GM23248 (cell line): ENCODE measurements at regions not wholly inside any gene's neighbourhood (a gene's known extent, or its start where the extent isn't known, plus 50 kb on each side); places are given as distances from the start of the nearest gene placed in this dataset.

Experiments
- DNase-seq: peaks from one replicate; pipeline ENCODE4 v3.0.0-alpha.2; 2015
- H2AFZ ChIP-seq: fragments of 200-600 bp; sonication (generic); 2 replicates; pipeline ENCODE4 v1.6.1; 2016; ENCODE audit warnings: antibody characterized with exemption
- H3F3A ChIP-seq: fragments of 200-600 bp; sonication (generic); 2 replicates; pipeline ENCODE4 v1.6.1; 2016; ENCODE audit warnings: mild to moderate bottlenecking, antibody characterized with exemption, mixed run types; ENCODE audit not compliant: insufficient read depth
- H3K27ac ChIP-seq: fragments of 200-600 bp; sonication (generic); 2 replicates; pipeline ENCODE4 v1.5.1; 2016; ENCODE audit warnings: mild to moderate bottlenecking
- H3K27me3 ChIP-seq: fragments of 200-600 bp; sonication (generic); replicated peaks from 2 replicates; pipeline ENCODE4 v1.6.1; 2016; ENCODE audit warnings: mild to moderate bottlenecking; ENCODE audit not compliant: insufficient read depth
- H3K36me3 ChIP-seq: fragments of 200-600 bp; sonication (generic); 2 replicates; pipeline ENCODE4 v1.6.1; 2016; ENCODE audit warnings: low read depth, mild to moderate bottlenecking
- H3K4me1 ChIP-seq: fragments of 200-600 bp; sonication (generic); 2 replicates; pipeline ENCODE4 v1.6.1; 2016; ENCODE audit warnings: mild to moderate bottlenecking; ENCODE audit not compliant: insufficient read depth
- H3K4me2 ChIP-seq: fragments of 200-600 bp; sonication (generic); one replicate; pipeline ENCODE4 v1.6.1; 2016; ENCODE audit warnings: mild to moderate bottlenecking; ENCODE audit not compliant: unreplicated experiment
- H3K4me3 ChIP-seq: fragments of 200-600 bp; sonication (generic); 2 replicates; pipeline ENCODE4 v1.5.1; 2016; ENCODE audit warnings: mild to moderate bottlenecking
- H3K79me2 ChIP-seq: fragments of 200-600 bp; sonication (generic); 2 replicates; pipeline ENCODE4 v1.6.1; 2016; ENCODE audit warnings: mild to moderate bottlenecking; ENCODE audit not compliant: insufficient read depth
- H3K9ac ChIP-seq: fragments of 200-600 bp; sonication (generic); 2 replicates; pipeline ENCODE4 v1.6.1; 2016; ENCODE audit warnings: mild to moderate bottlenecking
- H3K9me2 ChIP-seq: fragments of 200-600 bp; sonication (generic); 2 replicates; pipeline ENCODE4 v1.6.1; 2016; ENCODE audit warnings: mixed run types, mild to moderate bottlenecking, moderate library complexity; ENCODE audit not compliant: insufficient read depth
- H3K9me3 ChIP-seq: fragments of 200-600 bp; sonication (generic); one replicate; pipeline ENCODE4 v1.6.1; 2017; ENCODE audit warnings: low read depth
- H4K20me1 ChIP-seq: fragments of 200-600 bp; sonication (generic); 2 replicates; pipeline ENCODE4 v1.6.0; 2016; ENCODE audit not compliant: insufficient read depth
- EZH2 ChIP-seq: fragments of 200-600 bp; sonication (generic); IDR thresholded peaks from 2 replicates; pipeline ENCODE4 v1.6.1; 2018; ENCODE audit warnings: antibody characterized with exemption, mild to moderate bottlenecking; ENCODE audit not compliant: insufficient read depth, poor library complexity, severe bottlenecking
- EZH2phosphoT487 ChIP-seq: fragments of 200-600 bp; sonication (generic); IDR thresholded peaks from 2 replicates; pipeline ENCODE4 v1.6.1; 2018; ENCODE audit warnings: antibody characterized with exemption, moderate library complexity, mild to moderate bottlenecking, low read depth; ENCODE audit not compliant: insufficient read depth
- WGBS, 2 experiments: methylation state at CpG; one replicate each; pipeline ENCODE4 v1.1.6; 2015 to 2017; ENCODE audit warnings: low lambda C conversion rate in 2 of 2, low coverage in 1 of 2; ENCODE audit errors: missing lambda C conversion rate in 2 of 2; 5-methylcytosine and 5-hydroxymethylcytosine counted together
- in situ Hi-C: fragments of 300-500 bp; cut with MboI; formaldehyde crosslinking; loops from 2 replicates; pipeline ENCODE4 v1.15.0; 2020

GRCh38 chr2:118301248-118301647 is 213.0 kb downstream of the INSIG2 start:
- H3K27me3 ChIP-seq: no peaks in the 10 kb centered on the region
- H3K9ac ChIP-seq: no peak overlapping the region
- no peak for DNase-seq
- no peaks in the 10 kb centered on the region for H3K9me3 ChIP-seq
- no peak overlapping the region for H3K4me2 ChIP-seq
- in situ Hi-C loops: no loop called here
- no peaks in the 10 kb centered on the region for H4K20me1 ChIP-seq
- H3K79me2 ChIP-seq: no peaks in the 10 kb centered on the region
- TF ChIP-seq EZH2 (no peak), EZH2phosphoT487 (no peak)
- H3K27ac ChIP-seq: no peak overlapping the region
- H3F3A ChIP-seq: peaks cover 6% of the 10 kb centered on the region; the same call in 1 of the 2 replicates
- H3K4me1 ChIP-seq: peaks cover 10% of the 10 kb centered on the region
- no peak overlapping the region for H2AFZ ChIP-seq
- no peaks in the 10 kb centered on the region for H3K36me3 ChIP-seq
- no peak overlapping the region for H3K4me3 ChIP-seq
- no peaks in the 10 kb centered on the region for H3K9me2 ChIP-seq

DNA sequence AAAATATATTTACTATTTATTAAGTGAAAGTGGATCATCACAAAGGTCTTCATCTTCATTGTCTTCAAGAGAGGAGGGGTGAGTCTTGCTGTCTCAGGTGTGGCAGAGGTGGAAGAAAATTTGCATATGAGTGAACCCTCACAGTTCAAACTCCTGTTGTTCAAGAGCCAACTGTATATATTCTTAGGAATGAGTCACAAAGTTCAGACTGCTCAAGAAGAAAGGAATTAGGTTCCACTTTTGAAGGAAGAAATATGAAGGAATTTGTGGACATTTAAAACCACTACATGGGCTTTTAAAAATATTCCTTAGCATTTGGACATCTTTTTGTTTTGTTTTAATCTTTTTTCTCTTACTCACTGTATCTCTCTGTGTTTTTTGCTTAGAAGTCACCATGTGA is 212.6 kb downstream of the INSIG2 start:
- Histone ChIP-seq H4K20me1 (no peaks in the 10 kb centered on the region), H3K4me2 (no peak overlapping the region), H3K27me3 (no peaks in the 10 kb centered on the region), H3F3A (peaks cover 6% of the 10 kb centered on the region; the same call in 1 of the 2 replicates), H3K27ac (no peak overlapping the region), H3K4me3 (no peak overlapping the region), H2AFZ (no peak overlapping the region), H3K4me1 (peaks cover 10% of the 10 kb centered on the region), H3K36me3 (no peaks in the 10 kb centered on the region), H3K9me2 (no peaks in the 10 kb centered on the region), H3K9ac (no peak overlapping the region), H3K9me3 (no peaks in the 10 kb centered on the region), H3K79me2 (no peaks in the 10 kb centered on the region)
- in situ Hi-C loops: no loop called here
- TF ChIP-seq EZH2: no peak
- no peak for TF ChIP-seq EZH2phosphoT487
- peak; percentile 54 for DNase-seq

DNA sequence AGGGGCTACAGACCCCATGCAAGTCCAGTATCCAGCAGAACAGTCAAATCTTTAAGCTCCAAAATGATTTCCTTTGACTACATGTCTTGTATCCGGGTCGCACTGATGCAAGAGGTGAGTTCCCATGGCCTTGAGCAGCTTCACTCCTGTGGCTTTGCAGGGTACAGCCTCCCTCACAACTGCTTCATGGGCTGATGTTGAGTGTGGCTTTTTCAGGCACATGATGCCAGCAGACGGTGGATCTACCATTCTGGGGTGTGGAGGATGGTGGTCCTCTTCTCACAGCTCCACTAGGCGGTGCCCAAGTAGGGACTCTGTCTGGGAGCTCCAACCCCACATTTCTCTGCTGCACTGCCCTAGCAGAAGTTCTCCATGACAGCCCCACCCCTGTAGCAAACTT is 208.4 kb downstream of the INSIG2 start:
- Histone ChIP-seq H3K9me2 (no peaks in the 10 kb centered on the region), H2AFZ (no peak overlapping the region), H3K9me3 (no peaks in the 10 kb centered on the region), H3K9ac (no peak overlapping the region), H4K20me1 (no peaks in the 10 kb centered on the region), H3K27ac (no peak overlapping the region), H3K4me1 (peaks cover 27% of the 10 kb centered on the region), H3K79me2 (no peaks in the 10 kb centered on the region), H3K36me3 (no peaks in the 10 kb centered on the region), H3F3A (peaks cover 12% of the 10 kb centered on the region; the same call in 1 of the 2 replicates), H3K27me3 (no peaks in the 10 kb centered on the region), H3K4me2 (no peak overlapping the region), H3K4me3 (no peak overlapping the region)
- in situ Hi-C loops: no loop called here
- WGBS, 2 experiments: 84 to 93% methylated on average over 4 of the region's 4 CpGs
- DNase-seq: no peak
- TF ChIP-seq EZH2 (no peak), EZH2phosphoT487 (no peak)

DNA sequence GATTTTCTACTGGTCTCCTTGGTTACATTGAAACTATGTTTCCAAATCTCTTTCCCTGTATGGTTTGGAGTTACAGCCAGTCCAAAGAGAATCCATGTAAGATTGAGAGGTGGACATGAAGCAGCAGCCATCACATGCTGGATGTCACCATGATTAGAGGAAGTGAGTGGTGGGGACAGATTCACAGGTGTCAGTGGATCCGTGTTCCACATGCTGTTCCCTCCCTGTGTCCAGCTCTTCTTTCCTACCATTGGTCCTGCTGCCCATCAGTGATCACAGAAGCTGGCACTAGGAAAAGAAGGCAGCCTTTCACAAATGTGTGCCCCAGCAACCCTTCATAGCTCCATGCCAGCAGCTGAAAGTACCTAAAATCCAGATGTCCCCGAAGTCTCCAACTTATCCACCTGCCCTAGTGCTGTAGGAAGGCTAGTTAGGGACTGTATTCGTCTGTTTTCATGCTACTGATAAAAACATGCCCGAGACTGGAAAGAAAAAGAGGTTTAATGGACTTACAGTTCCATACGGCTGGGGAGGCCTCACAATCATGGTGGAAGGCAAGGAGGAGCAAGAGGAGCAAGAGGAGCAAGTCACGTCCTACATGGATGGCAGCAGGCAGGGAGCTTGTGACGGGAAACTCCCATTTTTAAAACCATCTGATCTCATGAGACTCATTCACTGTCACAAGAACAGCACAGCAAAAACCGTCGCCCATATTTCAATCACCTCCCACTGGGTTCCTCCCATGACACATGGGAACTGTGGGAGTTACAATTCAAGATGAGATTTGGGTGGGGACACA is 207.5 kb downstream of the INSIG2 start:
- TF ChIP-seq EZH2phosphoT487 (no peak), EZH2 (no peak)
- DNase-seq: no peak
- H3K9ac ChIP-seq: no peak overlapping the region
- H3K36me3 ChIP-seq: no peaks in the 10 kb centered on the region
- H4K20me1 ChIP-seq: no peaks in the 10 kb centered on the region
- H3K27me3 ChIP-seq: no peaks in the 10 kb centered on the region
- peaks cover 16% of the 10 kb centered on the region; the same call in 1 of the 2 replicates for H3F3A ChIP-seq
- no peaks in the 10 kb centered on the region for H3K9me3 ChIP-seq
- no peak overlapping the region for H3K4me3 ChIP-seq
- WGBS, 2 experiments: 77 to 82% methylated on average over 9 of the region's 9 CpGs
- no peaks in the 10 kb centered on the region for H3K9me2 ChIP-seq
- H3K79me2 ChIP-seq: no peaks in the 10 kb centered on the region
- in situ Hi-C loops: no loop called here
- no peak overlapping the region for H3K4me2 ChIP-seq
- no peak overlapping the region for H2AFZ ChIP-seq
- H3K27ac ChIP-seq: no peak overlapping the region
- peaks cover 29% of the 10 kb centered on the region for H3K4me1 ChIP-seq

DNA sequence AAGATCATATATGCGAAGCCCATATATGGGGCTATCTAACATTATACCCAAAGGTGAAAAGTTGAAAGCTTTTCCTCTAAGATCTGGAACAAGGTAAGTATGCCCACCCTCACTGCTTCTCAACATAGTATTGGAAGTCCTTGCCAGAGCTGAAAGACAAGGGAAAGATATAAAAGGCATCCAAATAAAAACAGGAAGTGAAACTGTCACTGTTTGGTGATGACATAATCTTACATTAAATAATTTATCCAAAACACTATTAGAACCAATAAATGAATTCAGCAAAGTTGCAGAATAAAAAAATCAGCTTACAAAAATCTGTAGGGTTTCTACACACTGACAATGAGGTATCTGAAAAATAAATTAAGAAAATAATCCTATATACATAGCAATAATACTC is 205.8 kb downstream of the INSIG2 start:
- in situ Hi-C loops: no loop called here
- H3K9ac ChIP-seq: no peak overlapping the region
- no peaks in the 10 kb centered on the region for H3K36me3 ChIP-seq
- H3K4me1 ChIP-seq: peaks cover 31% of the 10 kb centered on the region
- H3K9me3 ChIP-seq: no peaks in the 10 kb centered on the region
- H3K27ac ChIP-seq: no peak overlapping the region
- H4K20me1 ChIP-seq: no peaks in the 10 kb centered on the region
- no peak for DNase-seq
- H3K27me3 ChIP-seq: no peaks in the 10 kb centered on the region
- no peak overlapping the region for H2AFZ ChIP-seq
- WGBS, 2 experiments: 95 to 97% methylated on average over 1 of the region's 1 CpG
- no peaks in the 10 kb centered on the region for H3K79me2 ChIP-seq
- no peak overlapping the region for H3K4me3 ChIP-seq
- no peaks in the 10 kb centered on the region for H3K9me2 ChIP-seq
- no peak overlapping the region for H3K4me2 ChIP-seq
- TF ChIP-seq EZH2phosphoT487 (no peak), EZH2 (no peak)
- peaks cover 16% of the 10 kb centered on the region; the same call in 1 of the 2 replicates for H3F3A ChIP-seq
